ENCODE measurements at regions not wholly inside any gene's neighbourhood (a gene's known extent, or its start where the extent isn't known, plus 50 kb on each side); places are given as distances from the start of the nearest gene placed in this dataset.

DNA sequence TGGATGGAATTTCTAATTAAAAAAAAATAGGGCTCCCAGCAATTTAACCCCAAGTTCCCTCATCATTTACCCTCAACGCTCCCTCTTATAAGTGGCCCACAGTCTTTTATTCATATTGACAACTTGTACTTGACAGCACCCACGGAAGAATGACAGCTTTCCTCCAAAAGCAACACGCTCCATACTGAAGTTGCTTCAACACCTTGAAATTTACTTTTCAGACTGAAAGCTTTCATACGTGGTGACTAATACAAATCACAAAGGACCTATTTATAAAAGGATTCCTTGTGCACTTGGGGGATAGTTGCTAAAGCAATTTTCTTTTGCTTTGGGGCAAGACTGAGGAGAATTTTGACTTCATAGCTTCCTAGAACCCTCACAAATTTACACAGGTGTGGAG lies 1629.4 kb upstream of the SEL1L start:
- Histone ChIP-seq H3K27me3 (no peaks in the 10 kb centered on the region), H3K27ac (no peak overlapping the region), H3K36me3 (no peaks in the 10 kb centered on the region), H3K9me3 (no peaks in the 10 kb centered on the region), H3K4me3 (replicated peaks in 1 of 3) (no peak overlapping the region), H3K4me1 (no peaks in the 10 kb centered on the region)
- intact Hi-C loops (cut with DNase I), result no loop called here
- TF ChIP-seq, protein P1, sequence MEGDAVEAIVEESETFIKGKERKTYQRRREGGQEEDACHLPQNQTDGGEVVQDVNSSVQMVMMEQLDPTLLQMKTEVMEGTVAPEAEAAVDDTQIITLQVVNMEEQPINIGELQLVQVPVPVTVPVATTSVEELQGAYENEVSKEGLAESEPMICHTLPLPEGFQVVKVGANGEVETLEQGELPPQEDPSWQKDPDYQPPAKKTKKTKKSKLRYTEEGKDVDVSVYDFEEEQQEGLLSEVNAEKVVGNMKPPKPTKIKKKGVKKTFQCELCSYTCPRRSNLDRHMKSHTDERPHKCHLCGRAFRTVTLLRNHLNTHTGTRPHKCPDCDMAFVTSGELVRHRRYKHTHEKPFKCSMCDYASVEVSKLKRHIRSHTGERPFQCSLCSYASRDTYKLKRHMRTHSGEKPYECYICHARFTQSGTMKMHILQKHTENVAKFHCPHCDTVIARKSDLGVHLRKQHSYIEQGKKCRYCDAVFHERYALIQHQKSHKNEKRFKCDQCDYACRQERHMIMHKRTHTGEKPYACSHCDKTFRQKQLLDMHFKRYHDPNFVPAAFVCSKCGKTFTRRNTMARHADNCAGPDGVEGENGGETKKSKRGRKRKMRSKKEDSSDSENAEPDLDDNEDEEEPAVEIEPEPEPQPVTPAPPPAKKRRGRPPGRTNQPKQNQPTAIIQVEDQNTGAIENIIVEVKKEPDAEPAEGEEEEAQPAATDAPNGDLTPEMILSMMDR (IDR thresholded peaks at IDR 0.05), result no peak
- no peak for TF ChIP-seq POLR2A (IDR thresholded peaks at IDR 0.05)
- no peak for DNase-seq
- 71 to 74% methylated on average over 4 of the region's 4 CpGs for WGBS, 2 donors

DNA sequence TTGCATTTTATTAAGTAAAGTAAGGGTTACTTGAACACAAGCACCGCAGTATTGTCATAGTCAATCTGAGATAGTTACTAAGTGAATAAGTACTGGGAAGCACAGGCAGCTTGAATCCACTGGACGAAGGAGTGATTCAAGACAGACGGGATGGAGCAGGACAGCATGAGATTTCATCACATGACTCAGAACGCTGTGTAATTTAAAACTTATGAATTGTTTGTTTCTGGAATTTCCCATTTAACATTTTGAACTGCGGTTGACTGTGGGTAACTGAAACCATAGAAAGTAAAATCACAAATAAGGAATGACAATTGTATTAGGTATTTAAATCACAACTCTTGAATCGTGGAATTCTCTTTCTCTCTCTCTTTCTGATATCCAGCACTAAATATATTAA lies 1630.4 kb upstream of the SEL1L start:
- TF ChIP-seq POLR2A (IDR thresholded peaks at IDR 0.05), result no peak
- TF ChIP-seq, protein P1 (IDR thresholded peaks at IDR 0.05), result no peak
- 73 to 83% methylated on average over 6 of the region's 6 CpGs for WGBS, 2 donors
- no peaks in the 10 kb centered on the region for H3K36me3 ChIP-seq
- intact Hi-C loops (cut with DNase I), result no loop called here
- no peaks in the 10 kb centered on the region for H3K27me3 ChIP-seq
- no peak overlapping the region for H3K4me3 ChIP-seq (replicated peaks in 1 of 3)
- H3K9me3 ChIP-seq, result no peaks in the 10 kb centered on the region
- no peaks in the 10 kb centered on the region for H3K4me1 ChIP-seq
- H3K27ac ChIP-seq, result no peak overlapping the region
- no peak for DNase-seq

- Histone ChIP-seq H3K36me3 (no peaks in the 10 kb centered on the region), H3K27me3 (no peaks in the 10 kb centered on the region), H3K27ac (no peak overlapping the region), H3K9me3 (no peaks in the 10 kb centered on the region), H3K4me3 (replicated peaks in 1 of 3) (no peak overlapping the region), H3K4me1 (no peaks in the 10 kb centered on the region)
- no peak for DNase-seq
- intact Hi-C loops (cut with DNase I), result no loop called here
- 44 to 56% methylated on average over 1 of the region's 1 CpG for WGBS, 2 donors
- TF ChIP-seq POLR2A (IDR thresholded peaks at IDR 0.05), result no peak
- TF ChIP-seq, protein P1 (IDR thresholded peaks at IDR 0.05), result no peak
Observed at GRCh38 chr14:83164591-83164990, 1630.9 kb upstream of the SEL1L start.

DNA sequence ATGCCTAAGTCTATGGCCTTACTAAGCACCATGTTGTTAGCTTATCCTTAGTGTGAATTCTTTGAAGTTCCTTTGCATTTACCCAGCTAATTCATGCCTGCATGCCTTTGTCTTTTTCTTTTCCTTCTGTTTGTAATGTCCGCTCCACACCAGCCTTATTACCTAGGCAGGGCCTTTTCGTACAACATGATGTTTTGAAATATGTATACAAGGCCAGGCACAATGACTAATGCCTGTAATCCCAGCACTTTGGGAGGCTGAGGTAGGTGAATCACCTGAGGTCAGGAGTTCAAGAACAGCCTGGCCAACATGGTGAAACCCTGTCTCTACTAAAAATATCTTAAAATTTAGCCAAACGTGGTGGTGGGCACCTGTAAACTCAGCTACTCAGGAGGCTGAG lies 1636.5 kb upstream of the SEL1L start:
- no peak overlapping the region for H3K27ac ChIP-seq
- H3K9me3 ChIP-seq, result no peaks in the 10 kb centered on the region
- no peak for DNase-seq
- TF ChIP-seq, protein P1 (IDR thresholded peaks at IDR 0.05), result no peak
- TF ChIP-seq POLR2A (IDR thresholded peaks at IDR 0.05), result no peak
- intact Hi-C loops (cut with DNase I), result no loop called here
- WGBS, 2 donors, result 85 to 91% methylated on average over 3 of the region's 3 CpGs
- H3K36me3 ChIP-seq, result no peaks in the 10 kb centered on the region
- no peaks in the 10 kb centered on the region for H3K4me1 ChIP-seq
- H3K27me3 ChIP-seq, result no peaks in the 10 kb centered on the region
- no peak overlapping the region for H3K4me3 ChIP-seq (replicated peaks in 1 of 3)

DNA sequence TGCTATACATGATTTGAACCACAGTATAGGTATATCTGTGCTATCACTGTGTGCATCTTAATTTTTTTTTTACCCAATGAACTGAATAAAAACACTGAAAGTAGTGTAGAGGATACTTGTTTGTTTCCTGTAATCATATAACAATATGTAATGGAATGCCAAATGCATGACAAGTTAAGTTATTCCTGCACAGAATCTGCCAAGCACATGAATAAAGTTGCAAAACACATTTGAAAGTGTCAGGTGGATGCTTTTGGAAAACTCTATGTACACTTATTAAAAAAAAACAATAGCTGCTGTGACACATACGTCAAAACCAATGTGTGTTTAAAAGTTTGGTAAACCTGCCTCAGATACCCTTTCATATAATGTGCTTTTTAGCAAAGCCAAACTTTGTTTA lies 1638.1 kb upstream of the SEL1L start:
- no peaks in the 10 kb centered on the region for H3K27me3 ChIP-seq
- H3K36me3 ChIP-seq, result no peaks in the 10 kb centered on the region
- TF ChIP-seq POLR2A (IDR thresholded peaks at IDR 0.05), result no peak
- TF ChIP-seq, protein P1 (IDR thresholded peaks at IDR 0.05), result no peak
- no peak overlapping the region for H3K27ac ChIP-seq
- 92 to 95% methylated on average over 1 of the region's 1 CpG for WGBS, 2 donors
- no peaks in the 10 kb centered on the region for H3K4me1 ChIP-seq
- no peak overlapping the region for H3K4me3 ChIP-seq (replicated peaks in 1 of 3)
- no peak for DNase-seq
- intact Hi-C loops (cut with DNase I), result no loop called here
- H3K9me3 ChIP-seq, result no peaks in the 10 kb centered on the region
